Astrocyte of the spinal cord (primary cell): ENCODE measurements at regions not wholly inside any gene's neighbourhood (a gene's known extent, or its start where the extent isn't known, plus 50 kb on each side); places are given as distances from the start of the nearest gene placed in this dataset.

ENCODE experiments used
- DNase-seq: peaks from one replicate; pipeline ENCODE4 v3.0.0; 2011; ENCODE audit warnings: low read depth, low spot score
- H3K4me3 ChIP-seq: 2 replicates; pipeline ENCODE4 v1.5.1; 2011; ENCODE audit warnings: low read depth, mild to moderate bottlenecking, low read length, moderate library complexity
- in situ Hi-C: cut with HindIII; loops from 2 replicates; pipeline ENCODE4 v1.10.0; 2017; ENCODE audit warnings: low sequenced_read_pairs
- TF ChIP-seq, protein P1 (sequence below): IDR thresholded peaks from 2 replicates; pipeline ENCODE4 v1.5.1; 2012; ENCODE audit warnings: low read depth, mild to moderate bottlenecking, low read length, inconsistent platforms

GRCh38 chr2:106572541-106573450 is 85.6 kb downstream of the CD8B2 start:
- in situ Hi-C loops, result no loop called here
- no peak overlapping the region for H3K4me3 ChIP-seq
- DNase-seq, result no peak
- TF ChIP-seq, protein P1, sequence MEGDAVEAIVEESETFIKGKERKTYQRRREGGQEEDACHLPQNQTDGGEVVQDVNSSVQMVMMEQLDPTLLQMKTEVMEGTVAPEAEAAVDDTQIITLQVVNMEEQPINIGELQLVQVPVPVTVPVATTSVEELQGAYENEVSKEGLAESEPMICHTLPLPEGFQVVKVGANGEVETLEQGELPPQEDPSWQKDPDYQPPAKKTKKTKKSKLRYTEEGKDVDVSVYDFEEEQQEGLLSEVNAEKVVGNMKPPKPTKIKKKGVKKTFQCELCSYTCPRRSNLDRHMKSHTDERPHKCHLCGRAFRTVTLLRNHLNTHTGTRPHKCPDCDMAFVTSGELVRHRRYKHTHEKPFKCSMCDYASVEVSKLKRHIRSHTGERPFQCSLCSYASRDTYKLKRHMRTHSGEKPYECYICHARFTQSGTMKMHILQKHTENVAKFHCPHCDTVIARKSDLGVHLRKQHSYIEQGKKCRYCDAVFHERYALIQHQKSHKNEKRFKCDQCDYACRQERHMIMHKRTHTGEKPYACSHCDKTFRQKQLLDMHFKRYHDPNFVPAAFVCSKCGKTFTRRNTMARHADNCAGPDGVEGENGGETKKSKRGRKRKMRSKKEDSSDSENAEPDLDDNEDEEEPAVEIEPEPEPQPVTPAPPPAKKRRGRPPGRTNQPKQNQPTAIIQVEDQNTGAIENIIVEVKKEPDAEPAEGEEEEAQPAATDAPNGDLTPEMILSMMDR, result peak; percentile 43

DNA sequence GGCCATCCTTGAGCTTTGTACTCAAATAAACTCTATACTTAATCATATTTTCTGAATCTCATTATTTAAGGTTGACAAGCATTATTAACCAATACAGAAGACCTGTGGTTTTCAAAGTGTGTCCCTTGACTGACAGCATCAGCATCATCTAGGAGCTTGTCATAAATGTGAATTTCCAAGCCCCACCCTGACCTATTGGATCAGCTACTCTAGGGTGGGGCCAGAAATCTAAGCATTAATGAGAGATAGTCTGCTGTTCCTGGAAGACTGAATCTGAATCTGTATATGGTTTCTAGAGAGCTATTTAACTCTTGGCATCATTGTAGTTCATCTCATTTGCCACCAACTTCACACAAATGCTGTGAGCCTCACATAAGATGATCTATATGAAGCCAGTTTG is 86.6 kb downstream of the CD8B2 start:
- TF ChIP-seq, protein P1, result no peak
- no peak for DNase-seq
- no peak overlapping the region for H3K4me3 ChIP-seq
- in situ Hi-C loops, result no loop called here

GRCh38 chr2:106575955-106576354 is 88.8 kb downstream of the CD8B2 start:
- in situ Hi-C loops, result no loop called here
- H3K4me3 ChIP-seq, result no peak overlapping the region
- TF ChIP-seq, protein P1, result no peak
- DNase-seq, result peak; percentile 80

DNA sequence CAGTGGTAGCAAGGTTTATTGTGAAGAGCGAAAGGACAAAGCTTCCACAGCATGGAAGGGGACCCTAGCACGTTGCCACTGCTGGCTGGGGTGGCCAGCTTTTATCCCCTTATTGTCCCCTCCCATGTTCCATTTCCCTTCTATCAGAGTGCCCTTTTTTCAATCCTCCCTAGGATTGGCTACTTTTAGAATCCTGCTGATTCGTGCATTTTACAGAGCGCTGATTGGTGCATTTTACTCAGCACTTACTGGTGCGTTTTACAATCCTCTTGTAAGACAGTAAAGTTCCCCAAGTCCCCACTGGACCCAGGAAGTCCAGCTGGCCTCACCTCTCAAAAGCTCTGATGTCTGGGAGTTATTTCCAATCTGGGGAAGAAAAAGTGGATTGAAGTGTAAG is 90.1 kb downstream of the CD8B2 start:
- DNase-seq, result no peak
- in situ Hi-C loops, result no loop called here
- TF ChIP-seq, protein P1, result no peak
- no peak overlapping the region for H3K4me3 ChIP-seq

GRCh38 chr2:106579750-106580197 is 92.6 kb downstream of the CD8B2 start:
- TF ChIP-seq, protein P1, result no peak
- in situ Hi-C loops, result no loop called here
- no peak for DNase-seq
- H3K4me3 ChIP-seq, result no peak overlapping the region

DNA sequence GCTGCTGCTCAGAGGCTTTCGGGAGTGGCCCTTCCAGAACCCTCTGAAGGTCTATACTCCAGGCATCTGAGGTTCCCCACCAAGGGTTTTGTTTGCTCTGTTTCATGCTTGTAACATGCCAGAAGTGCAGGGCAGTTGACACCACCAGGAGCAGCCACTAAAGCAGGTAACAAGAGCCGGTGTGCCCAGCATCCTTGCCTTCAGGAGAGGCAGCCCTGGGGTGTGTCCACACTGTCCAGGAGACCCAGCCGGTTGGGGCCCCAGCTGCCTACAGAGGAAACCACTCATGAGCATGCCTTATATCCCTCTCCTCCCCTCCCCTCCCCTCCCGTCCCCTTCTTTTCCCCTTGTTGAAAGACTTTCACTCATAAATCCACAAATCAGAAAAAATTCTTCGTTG is 93.1 kb downstream of the CD8B2 start:
- in situ Hi-C loops, result no loop called here
- TF ChIP-seq, protein P1, result no peak
- H3K4me3 ChIP-seq, result no peak overlapping the region
- no peak for DNase-seq
